ENCODE measurements at regions not wholly inside any gene's neighbourhood (a gene's known extent, or its start where the extent isn't known, plus 50 kb on each side); places are given as distances from the start of the nearest gene placed in this dataset.

- no peaks in the 10 kb centered on the region for H3K9me3 ChIP-seq
- no peaks in the 10 kb centered on the region for H3K36me3 ChIP-seq
- H3K4me3 ChIP-seq = no peak overlapping the region
- no peak for DNase-seq
- no peaks in the 10 kb centered on the region for H3K27me3 ChIP-seq
- TF ChIP-seq EP300 (IDR thresholded peaks at IDR 0.05) = no peak
- no peak for TF ChIP-seq CTCF (IDR thresholded peaks at IDR 0.05)
- no peak for TF ChIP-seq POLR2A (IDR thresholded peaks at IDR 0.05)
- intact Hi-C loops (cut with DNase I) = no loop called here
- WGBS, 3 donors = 88 to 90% (median 90%) methylated on average over 2 of the region's 2 CpGs
- no peaks in the 10 kb centered on the region for H3K4me1 ChIP-seq (ENCODE audit: insufficient read depth)
- no peak overlapping the region for H3K27ac ChIP-seq
These were observed 128.3 kb upstream of the MMADHC start for GRCh38 chr2:149715894-149716293.

GRCh38 chr2:149715005-149715592, 127.5 kb upstream of the MMADHC start:
- Histone ChIP-seq H3K36me3 (no peaks in the 10 kb centered on the region), H3K27me3 (no peaks in the 10 kb centered on the region), H3K9me3 (no peaks in the 10 kb centered on the region), H3K4me3 (no peak overlapping the region), H3K27ac (no peak overlapping the region), H3K4me1 (ENCODE audit: insufficient read depth) (no peaks in the 10 kb centered on the region)
- no peak for DNase-seq
- no peak for TF ChIP-seq EP300 (IDR thresholded peaks at IDR 0.05)
- TF ChIP-seq POLR2A (IDR thresholded peaks at IDR 0.05) = no peak
- no peak for TF ChIP-seq CTCF (IDR thresholded peaks at IDR 0.05)
- WGBS, 3 donors = 67 to 73% (median 70%) methylated on average over 3 of the region's 3 CpGs
- intact Hi-C loops (cut with DNase I) = no loop called here

GRCh38 chr2:149709496-149710263, 122.1 kb upstream of the MMADHC start:
- no peak overlapping the region for H3K4me3 ChIP-seq
- H3K27me3 ChIP-seq = no peaks in the 10 kb centered on the region
- no peaks in the 10 kb centered on the region for H3K36me3 ChIP-seq
- 54 to 64% (median 60%) methylated on average over 8 of the region's 8 CpGs for WGBS, 3 donors
- H3K9me3 ChIP-seq = no peaks in the 10 kb centered on the region
- no peak overlapping the region for H3K27ac ChIP-seq
- intact Hi-C loops (cut with DNase I) = no loop called here
- no peaks in the 10 kb centered on the region for H3K4me1 ChIP-seq (ENCODE audit: insufficient read depth)
- TF ChIP-seq POLR2A (IDR thresholded peaks at IDR 0.05) (no peak), EP300 (IDR thresholded peaks at IDR 0.05) (no peak), CTCF (IDR thresholded peaks at IDR 0.05) (no peak)
- DNase-seq = no peak

GRCh38 chr2:149703281-149703680, 115.7 kb upstream of the MMADHC start:
- no peak for DNase-seq
- Histone ChIP-seq H3K27ac (no peak overlapping the region), H3K36me3 (no peaks in the 10 kb centered on the region), H3K4me3 (no peak overlapping the region), H3K4me1 (ENCODE audit: insufficient read depth) (no peaks in the 10 kb centered on the region), H3K9me3 (no peaks in the 10 kb centered on the region), H3K27me3 (no peaks in the 10 kb centered on the region)
- TF ChIP-seq POLR2A (IDR thresholded peaks at IDR 0.05) = no peak
- WGBS, 3 donors = 85 to 91% (median 87%) methylated on average over 2 of the region's 2 CpGs
- intact Hi-C loops (cut with DNase I) = no loop called here

- H3K4me3 ChIP-seq = no peak overlapping the region
- no peak for TF ChIP-seq EP300 (IDR thresholded peaks at IDR 0.05)
- no peak for TF ChIP-seq POLR2A (IDR thresholded peaks at IDR 0.05)
- no peak for TF ChIP-seq CTCF (IDR thresholded peaks at IDR 0.05)
- H3K27me3 ChIP-seq = no peaks in the 10 kb centered on the region
- intact Hi-C loops (cut with DNase I) = no loop called here
- no peak overlapping the region for H3K27ac ChIP-seq
- 93 to 96% (median 94%) methylated on average over 4 of the region's 4 CpGs for WGBS, 3 donors
- no peaks in the 10 kb centered on the region for H3K4me1 ChIP-seq (ENCODE audit: insufficient read depth)
- H3K9me3 ChIP-seq = no peaks in the 10 kb centered on the region
- no peak for DNase-seq
- H3K36me3 ChIP-seq = no peaks in the 10 kb centered on the region
These were observed 115.0 kb upstream of the MMADHC start for GRCh38 chr2:149702571-149702970.
